IMR-90 (cell line): ENCODE measurements at regions not wholly inside any gene's neighbourhood (a gene's known extent, or its start where the extent isn't known, plus 50 kb on each side); places are given as distances from the start of the nearest gene placed in this dataset.

ENCODE experiments used
- ATAC-seq: fragments of 200-7000 bp; cut with Tn5 transposase; 2 replicates; pipeline ENCODE4 v1.9.1; 2020; ENCODE audit warnings: low read depth, mild to moderate bottlenecking, moderate library complexity
- BruUV-seq: library from RNA; stranded (reverse); fragments of 400-500 nt; replicated peaks from 2 replicates; lab custom pipeline; 2021; lab: Mats Ljungman, UMichigan
- CTCF ChIA-PET: fragments of 300-600 bp; formaldehyde crosslinking; extraction: SDS; loops from one replicate; lab custom pipeline; 2021; ENCODE audit warnings: antibody characterized with exemption; lab: Yijun Ruan, JAX
- POLR2A ChIA-PET: fragments of 300-600 bp; sonication (Branson Sonifier 250); formaldehyde crosslinking; loops from one replicate; lab custom pipeline; 2022; ENCODE audit warnings: antibody characterized with exemption; ENCODE audit not compliant: unreplicated experiment; lab: Charles Lee
- DNase-seq: peaks from one replicate; pipeline ENCODE4 v3.0.0; 2013
- H2AFZ ChIP-seq: replicated peaks from 2 replicates; pipeline ENCODE3; 2013; ENCODE audit warnings: low read length, mild to moderate bottlenecking; ENCODE audit not compliant: poor library complexity
- H2AK5ac ChIP-seq: 2 replicates; pipeline ENCODE4 v1.6.1; 2013; ENCODE audit warnings: low read depth, low read length, inconsistent platforms
- H2AK9ac ChIP-seq: replicated peaks from 2 replicates; pipeline ENCODE3; 2013; ENCODE audit warnings: mild to moderate bottlenecking, low read depth, low read length, moderate library complexity; ENCODE audit not compliant: poor library complexity
- H2BK120ac ChIP-seq: 2 replicates; pipeline ENCODE4 v1.6.1; 2013; ENCODE audit warnings: low read depth, low read length, inconsistent platforms
- H2BK15ac ChIP-seq: 3 replicates; pipeline ENCODE4 v1.6.1; 2013; ENCODE audit warnings: low read depth, low read length, inconsistent platforms
- H2BK20ac ChIP-seq: 2 replicates; pipeline ENCODE4 v1.6.1; 2013; ENCODE audit warnings: low read depth, mild to moderate bottlenecking, inconsistent platforms, low read length, moderate library complexity
- H2BK5ac ChIP-seq: 2 replicates; pipeline ENCODE4 v1.6.1; 2013; ENCODE audit warnings: mild to moderate bottlenecking, low read depth, low read length, inconsistent platforms; ENCODE audit not compliant: poor library complexity, severe bottlenecking
- H3K14ac ChIP-seq: replicated peaks from 2 replicates; pipeline ENCODE4 v1.6.1; 2013; ENCODE audit warnings: low read depth, low read length, inconsistent platforms
- H3K18ac ChIP-seq: 2 replicates; pipeline ENCODE4 v1.6.1; 2013; ENCODE audit warnings: low read depth, low read length, control low read depth
- H3K23ac ChIP-seq: 2 replicates; pipeline ENCODE4 v1.6.1; 2013; ENCODE audit warnings: low read depth, low read length, inconsistent platforms
- H3K27ac ChIP-seq: 2 replicates; pipeline ENCODE4 v1.5.1; 2013; ENCODE audit warnings: mild to moderate bottlenecking, control low read depth, low read length; ENCODE audit not compliant: insufficient read depth
- H3K27me3 ChIP-seq: 2 replicates; pipeline ENCODE4 v1.6.1; 2013; ENCODE audit warnings: low read length; ENCODE audit not compliant: control insufficient read depth, insufficient read depth
- H3K36me3 ChIP-seq: 2 replicates; pipeline ENCODE4 v1.6.1; 2013; ENCODE audit warnings: low read length, mixed read lengths; ENCODE audit not compliant: control insufficient read depth, insufficient read depth
- H3K4ac ChIP-seq: 2 replicates; pipeline ENCODE4 v1.6.1; 2013; ENCODE audit warnings: low read depth, low read length, inconsistent platforms
- H3K4me1 ChIP-seq: 2 replicates; pipeline ENCODE4 v1.6.1; 2013; ENCODE audit warnings: low read length, mixed read lengths; ENCODE audit not compliant: control insufficient read depth, insufficient read depth
- H3K4me2 ChIP-seq: 2 replicates; pipeline ENCODE4 v1.6.1; 2013; ENCODE audit warnings: low read depth, mild to moderate bottlenecking, control low read depth, low read length, moderate library complexity
- H3K4me3 ChIP-seq: 2 replicates; pipeline ENCODE4 v1.5.1; 2013; ENCODE audit warnings: low read depth, mild to moderate bottlenecking, control low read depth, low read length, moderate library complexity; ENCODE audit not compliant: insufficient read depth
- H3K56ac ChIP-seq: 2 replicates; pipeline ENCODE4 v1.6.1; 2013; ENCODE audit warnings: low read length, inconsistent platforms; ENCODE audit not compliant: insufficient read depth; ENCODE audit errors: extremely low read depth
- H3K79me1 ChIP-seq, 2 experiments: 2 replicates each; pipeline ENCODE4 v1.6.1; 2013; ENCODE audit warnings: low read length in 2 of 2, inconsistent platforms in 1 of 2, low read depth in 1 of 2
- H3K9ac ChIP-seq: 2 replicates; pipeline ENCODE4 v1.6.1; 2013; ENCODE audit warnings: low read depth, low read length, control low read depth
- H3K9me1 ChIP-seq: 2 replicates; pipeline ENCODE4 v1.6.1; 2013; ENCODE audit warnings: low read length, inconsistent platforms; ENCODE audit not compliant: insufficient read depth
- H3K9me3 ChIP-seq: 2 replicates; pipeline ENCODE4 v1.6.1; 2013; ENCODE audit warnings: low read length; ENCODE audit not compliant: control insufficient read depth, insufficient read depth
- H4K20me1 ChIP-seq: 2 replicates; pipeline ENCODE4 v1.6.1; 2013; ENCODE audit warnings: low read length, inconsistent platforms; ENCODE audit not compliant: insufficient read depth
- H4K5ac ChIP-seq: 2 replicates; pipeline ENCODE4 v1.6.1; 2013; ENCODE audit warnings: mild to moderate bottlenecking, low read depth, low read length, control low read depth
- H4K8ac ChIP-seq, 2 experiments: 2 replicates each; pipeline ENCODE4 v1.6.1; 2013; ENCODE audit warnings: low read depth in 2 of 2, low read length in 2 of 2, control low read depth in 1 of 2, inconsistent platforms in 1 of 2
- H4K91ac ChIP-seq: 2 replicates; pipeline ENCODE4 v1.6.1; 2013; ENCODE audit warnings: low read depth, low read length, inconsistent platforms; ENCODE audit not compliant: insufficient read depth
- CEBPB ChIP-seq: IDR thresholded peaks from 2 replicates; pipeline ENCODE4 v1.6.1; 2012; ENCODE audit warnings: low read depth, low read length, improper control_type of control experiment
- CHD1 ChIP-seq: IDR thresholded peaks from 2 replicates; pipeline ENCODE4 v1.6.1; 2012; ENCODE audit warnings: low read depth, low read length, improper control_type of control experiment
- FOS ChIP-seq: fragments of 150-350 bp; IDR thresholded peaks from 2 replicates; pipeline ENCODE4 v1.6.1; 2016; ENCODE audit warnings: low read depth, low read length
- MAFK ChIP-seq: IDR thresholded peaks from 2 replicates; pipeline ENCODE4 v1.6.1; 2012; ENCODE audit warnings: low read depth, low read length, improper control_type of control experiment
- MAZ ChIP-seq: IDR thresholded peaks from 2 replicates; pipeline ENCODE4 v1.6.1; 2012; ENCODE audit warnings: low read depth, mild to moderate bottlenecking, low read length, improper control_type of control experiment, moderate library complexity, borderline replicate concordance
- MXI1 ChIP-seq: IDR thresholded peaks from 2 replicates; pipeline ENCODE4 v1.6.1; 2012; ENCODE audit warnings: low read depth, mild to moderate bottlenecking, low read length, moderate library complexity, borderline replicate concordance
- POLR2A ChIP-seq: IDR thresholded peaks from 2 replicates; pipeline ENCODE4 v1.6.1; 2012; ENCODE audit warnings: mild to moderate bottlenecking, low read depth, low read length
- RAD21 ChIP-seq: IDR thresholded peaks from 2 replicates; pipeline ENCODE4 v1.6.1; 2012; ENCODE audit warnings: low read length, improper control_type of control experiment
- RCOR1 ChIP-seq: IDR thresholded peaks from 2 replicates; pipeline ENCODE4 v1.6.1; 2012; ENCODE audit warnings: mild to moderate bottlenecking, low read length, improper control_type of control experiment; ENCODE audit not compliant: insufficient replicate concordance
- RFX5 ChIP-seq: IDR thresholded peaks from 2 replicates; pipeline ENCODE4 v1.8.0; 2012; ENCODE audit warnings: low read depth, mild to moderate bottlenecking, low read length, moderate library complexity
- SMC3 ChIP-seq: fragments of 150-350 bp; IDR thresholded peaks from 2 replicates; pipeline ENCODE4 v1.6.1; 2016; ENCODE audit warnings: low read depth, mild to moderate bottlenecking, antibody characterized with exemption, low read length, moderate library complexity
- WGBS, 2 experiments: methylation state at CpG; one replicate each; pipeline versions ENCODE4 v1.1.5 to v1.1.7; 2013; ENCODE audit warnings: missing lambda C conversion rate in 2 of 2; ENCODE audit not compliant: insufficient read length in 1 of 2; ENCODE audit errors: extremely low coverage in 2 of 2; 5-methylcytosine and 5-hydroxymethylcytosine counted together
- dilution Hi-C: fragments of 300-500 bp; cut with HindIII; formaldehyde crosslinking; loops from one replicate; pipeline ENCODE4 v1.14.3; 2018; ENCODE audit warnings: low sequenced_read_pairs; ENCODE audit not compliant: unreplicated experiment
- in situ Hi-C: fragments of 300-500 bp; cut with MboI; formaldehyde crosslinking; loops from 3 replicates; pipeline ENCODE4 v1.14.3; 2019; ENCODE audit warnings: low sequenced_read_pairs, inconsistent platforms, mixed read lengths
- intact Hi-C: fragments of 100-400 bp; cut with micrococcal nuclease; formaldehyde crosslinking; loops from 2 replicates; pipeline ENCODE4 v1.10.0; 2022
- TF ChIP-seq, protein P1 (sequence below): conservative IDR thresholded peaks from 2 replicates; pipeline ENCODE4 v1.5.1; 2012; ENCODE audit warnings: mild to moderate bottlenecking, low read depth, low read length, improper control_type of control experiment
- TF ChIP-seq, protein P2 (sequence below): fragments of 150-350 bp; IDR thresholded peaks from 2 replicates; pipeline ENCODE4 v1.6.1; 2017; ENCODE audit warnings: mild to moderate bottlenecking, antibody characterized with exemption, low read length, low read depth

DNA sequence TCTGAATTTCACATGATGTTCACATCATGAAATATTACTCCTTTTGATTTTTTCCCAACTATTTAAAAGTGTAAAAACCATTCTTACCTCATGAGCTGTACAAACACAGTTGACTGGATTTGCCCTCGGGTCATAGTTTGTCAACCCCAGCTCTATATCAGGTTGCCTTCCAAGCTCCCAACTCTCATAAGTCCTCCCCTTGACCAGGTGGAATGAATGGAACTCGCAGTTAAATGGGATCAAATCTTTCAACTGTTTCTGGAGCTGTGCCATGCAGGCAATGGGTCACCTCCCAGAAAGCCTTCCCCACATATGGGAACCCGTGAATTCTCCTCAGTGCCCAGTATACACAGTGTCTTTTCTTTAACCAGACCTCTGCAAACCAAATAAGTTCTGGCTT lies 169.8 kb upstream of the FOXD3 start:
- Histone ChIP-seq H2BK120ac (no peak overlapping the region), H4K8ac (no peak overlapping the region), H3K4me1 (no peaks in the 10 kb centered on the region), H3K23ac (no peak overlapping the region), H2AK5ac (no peak overlapping the region), H3K27ac (no peak overlapping the region), H3K9me3 (no peaks in the 10 kb centered on the region), H3K18ac (no peak overlapping the region), H3K56ac (no peak overlapping the region), H3K27me3 (no peaks in the 10 kb centered on the region), H3K9ac (no peak overlapping the region), H4K5ac (no peak overlapping the region), H2AFZ (no peak overlapping the region), H4K91ac (no peak overlapping the region), H2BK5ac (no peak overlapping the region), H3K36me3 (no peaks in the 10 kb centered on the region), H2BK15ac (no peak overlapping the region), H3K4me3 (no peak overlapping the region), H3K14ac (no peak overlapping the region), H3K4me2 (no peak overlapping the region), H4K20me1 (no peaks in the 10 kb centered on the region), H3K79me1 (no peaks in the 10 kb centered on the region), H3K9me1 (no peaks in the 10 kb centered on the region), H2BK20ac (no peak overlapping the region), H2AK9ac (no peak overlapping the region), H3K4ac (no peak overlapping the region)
- ChIA-PET POLR2A (no interaction called here), CTCF (no interaction called here)
- TF ChIP-seq CEBPB: no peak
- no peak for TF ChIP-seq RCOR1
- TF ChIP-seq CHD1: no peak
- no peak for TF ChIP-seq RAD21
- no peak for TF ChIP-seq MAZ
- no peak for TF ChIP-seq POLR2A
- no peak for TF ChIP-seq MAFK
- TF ChIP-seq, protein P1, sequence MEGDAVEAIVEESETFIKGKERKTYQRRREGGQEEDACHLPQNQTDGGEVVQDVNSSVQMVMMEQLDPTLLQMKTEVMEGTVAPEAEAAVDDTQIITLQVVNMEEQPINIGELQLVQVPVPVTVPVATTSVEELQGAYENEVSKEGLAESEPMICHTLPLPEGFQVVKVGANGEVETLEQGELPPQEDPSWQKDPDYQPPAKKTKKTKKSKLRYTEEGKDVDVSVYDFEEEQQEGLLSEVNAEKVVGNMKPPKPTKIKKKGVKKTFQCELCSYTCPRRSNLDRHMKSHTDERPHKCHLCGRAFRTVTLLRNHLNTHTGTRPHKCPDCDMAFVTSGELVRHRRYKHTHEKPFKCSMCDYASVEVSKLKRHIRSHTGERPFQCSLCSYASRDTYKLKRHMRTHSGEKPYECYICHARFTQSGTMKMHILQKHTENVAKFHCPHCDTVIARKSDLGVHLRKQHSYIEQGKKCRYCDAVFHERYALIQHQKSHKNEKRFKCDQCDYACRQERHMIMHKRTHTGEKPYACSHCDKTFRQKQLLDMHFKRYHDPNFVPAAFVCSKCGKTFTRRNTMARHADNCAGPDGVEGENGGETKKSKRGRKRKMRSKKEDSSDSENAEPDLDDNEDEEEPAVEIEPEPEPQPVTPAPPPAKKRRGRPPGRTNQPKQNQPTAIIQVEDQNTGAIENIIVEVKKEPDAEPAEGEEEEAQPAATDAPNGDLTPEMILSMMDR: no peak
- no peak for TF ChIP-seq MXI1
- TF ChIP-seq FOS: no peak
- TF ChIP-seq, protein P2, sequence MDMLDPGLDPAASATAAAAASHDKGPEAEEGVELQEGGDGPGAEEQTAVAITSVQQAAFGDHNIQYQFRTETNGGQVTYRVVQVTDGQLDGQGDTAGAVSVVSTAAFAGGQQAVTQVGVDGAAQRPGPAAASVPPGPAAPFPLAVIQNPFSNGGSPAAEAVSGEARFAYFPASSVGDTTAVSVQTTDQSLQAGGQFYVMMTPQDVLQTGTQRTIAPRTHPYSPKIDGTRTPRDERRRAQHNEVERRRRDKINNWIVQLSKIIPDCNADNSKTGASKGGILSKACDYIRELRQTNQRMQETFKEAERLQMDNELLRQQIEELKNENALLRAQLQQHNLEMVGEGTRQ: no peak
- TF ChIP-seq RFX5: no peak
- no peak for TF ChIP-seq SMC3
- dilution Hi-C loops: no loop called here
- DNase-seq (no peak), ATAC-seq (no peak)
- BruUV-seq: no TSS peak
- 67% methylated on average over 1 of the region's 3 CpGs; no CpG with 5 or more reads in 1 of the 2 experiments for WGBS, 2 experiments
- intact Hi-C loops: no loop called here
- in situ Hi-C loops: no loop called here
